IMR-90 (cell line): ENCODE measurements at regions not wholly inside any gene's neighbourhood (a gene's known extent, or its start where the extent isn't known, plus 50 kb on each side); places are given as distances from the start of the nearest gene placed in this dataset.

ENCODE experiments used
- ATAC-seq: fragments of 200-7000 bp; cut with Tn5 transposase; 2 replicates; pipeline ENCODE4 v1.9.1; 2020; ENCODE audit warnings: low read depth, mild to moderate bottlenecking, moderate library complexity
- BruUV-seq: library from RNA; stranded (reverse); fragments of 400-500 nt; replicated peaks from 2 replicates; lab custom pipeline; 2021; lab: Mats Ljungman, UMichigan
- CTCF ChIA-PET: fragments of 300-600 bp; formaldehyde crosslinking; extraction: SDS; loops from one replicate; lab custom pipeline; 2021; ENCODE audit warnings: antibody characterized with exemption; lab: Yijun Ruan, JAX
- POLR2A ChIA-PET: fragments of 300-600 bp; sonication (Branson Sonifier 250); formaldehyde crosslinking; loops from one replicate; lab custom pipeline; 2022; ENCODE audit warnings: antibody characterized with exemption; ENCODE audit not compliant: unreplicated experiment; lab: Charles Lee
- DNase-seq: peaks from one replicate; pipeline ENCODE4 v3.0.0; 2013
- H2AFZ ChIP-seq: replicated peaks from 2 replicates; pipeline ENCODE3; 2013; ENCODE audit warnings: low read length, mild to moderate bottlenecking; ENCODE audit not compliant: poor library complexity
- H2AK5ac ChIP-seq: 2 replicates; pipeline ENCODE4 v1.6.1; 2013; ENCODE audit warnings: low read depth, low read length, inconsistent platforms
- H2AK9ac ChIP-seq: replicated peaks from 2 replicates; pipeline ENCODE3; 2013; ENCODE audit warnings: mild to moderate bottlenecking, low read depth, low read length, moderate library complexity; ENCODE audit not compliant: poor library complexity
- H2BK120ac ChIP-seq: 2 replicates; pipeline ENCODE4 v1.6.1; 2013; ENCODE audit warnings: low read depth, low read length, inconsistent platforms
- H2BK15ac ChIP-seq: 3 replicates; pipeline ENCODE4 v1.6.1; 2013; ENCODE audit warnings: low read depth, low read length, inconsistent platforms
- H2BK20ac ChIP-seq: 2 replicates; pipeline ENCODE4 v1.6.1; 2013; ENCODE audit warnings: low read depth, mild to moderate bottlenecking, inconsistent platforms, low read length, moderate library complexity
- H2BK5ac ChIP-seq: 2 replicates; pipeline ENCODE4 v1.6.1; 2013; ENCODE audit warnings: mild to moderate bottlenecking, low read depth, low read length, inconsistent platforms; ENCODE audit not compliant: poor library complexity, severe bottlenecking
- H3K14ac ChIP-seq: replicated peaks from 2 replicates; pipeline ENCODE4 v1.6.1; 2013; ENCODE audit warnings: low read depth, low read length, inconsistent platforms
- H3K18ac ChIP-seq: 2 replicates; pipeline ENCODE4 v1.6.1; 2013; ENCODE audit warnings: low read depth, low read length, control low read depth
- H3K23ac ChIP-seq: 2 replicates; pipeline ENCODE4 v1.6.1; 2013; ENCODE audit warnings: low read depth, low read length, inconsistent platforms
- H3K27ac ChIP-seq: 2 replicates; pipeline ENCODE4 v1.5.1; 2013; ENCODE audit warnings: mild to moderate bottlenecking, control low read depth, low read length; ENCODE audit not compliant: insufficient read depth
- H3K27me3 ChIP-seq: 2 replicates; pipeline ENCODE4 v1.6.1; 2013; ENCODE audit warnings: low read length; ENCODE audit not compliant: control insufficient read depth, insufficient read depth
- H3K36me3 ChIP-seq: 2 replicates; pipeline ENCODE4 v1.6.1; 2013; ENCODE audit warnings: low read length, mixed read lengths; ENCODE audit not compliant: control insufficient read depth, insufficient read depth
- H3K4ac ChIP-seq: 2 replicates; pipeline ENCODE4 v1.6.1; 2013; ENCODE audit warnings: low read depth, low read length, inconsistent platforms
- H3K4me1 ChIP-seq: 2 replicates; pipeline ENCODE4 v1.6.1; 2013; ENCODE audit warnings: low read length, mixed read lengths; ENCODE audit not compliant: control insufficient read depth, insufficient read depth
- H3K4me2 ChIP-seq: 2 replicates; pipeline ENCODE4 v1.6.1; 2013; ENCODE audit warnings: low read depth, mild to moderate bottlenecking, control low read depth, low read length, moderate library complexity
- H3K4me3 ChIP-seq: 2 replicates; pipeline ENCODE4 v1.5.1; 2013; ENCODE audit warnings: low read depth, mild to moderate bottlenecking, control low read depth, low read length, moderate library complexity; ENCODE audit not compliant: insufficient read depth
- H3K56ac ChIP-seq: 2 replicates; pipeline ENCODE4 v1.6.1; 2013; ENCODE audit warnings: low read length, inconsistent platforms; ENCODE audit not compliant: insufficient read depth; ENCODE audit errors: extremely low read depth
- H3K79me1 ChIP-seq, 2 experiments: 2 replicates each; pipeline ENCODE4 v1.6.1; 2013; ENCODE audit warnings: low read length in 2 of 2, inconsistent platforms in 1 of 2, low read depth in 1 of 2
- H3K9ac ChIP-seq: 2 replicates; pipeline ENCODE4 v1.6.1; 2013; ENCODE audit warnings: low read depth, low read length, control low read depth
- H3K9me1 ChIP-seq: 2 replicates; pipeline ENCODE4 v1.6.1; 2013; ENCODE audit warnings: low read length, inconsistent platforms; ENCODE audit not compliant: insufficient read depth
- H3K9me3 ChIP-seq: 2 replicates; pipeline ENCODE4 v1.6.1; 2013; ENCODE audit warnings: low read length; ENCODE audit not compliant: control insufficient read depth, insufficient read depth
- H4K20me1 ChIP-seq: 2 replicates; pipeline ENCODE4 v1.6.1; 2013; ENCODE audit warnings: low read length, inconsistent platforms; ENCODE audit not compliant: insufficient read depth
- H4K5ac ChIP-seq: 2 replicates; pipeline ENCODE4 v1.6.1; 2013; ENCODE audit warnings: mild to moderate bottlenecking, low read depth, low read length, control low read depth
- H4K8ac ChIP-seq, 2 experiments: 2 replicates each; pipeline ENCODE4 v1.6.1; 2013; ENCODE audit warnings: low read depth in 2 of 2, low read length in 2 of 2, control low read depth in 1 of 2, inconsistent platforms in 1 of 2
- H4K91ac ChIP-seq: 2 replicates; pipeline ENCODE4 v1.6.1; 2013; ENCODE audit warnings: low read depth, low read length, inconsistent platforms; ENCODE audit not compliant: insufficient read depth
- CHD1 ChIP-seq: IDR thresholded peaks from 2 replicates; pipeline ENCODE4 v1.6.1; 2012; ENCODE audit warnings: low read depth, low read length, improper control_type of control experiment
- FOS ChIP-seq: fragments of 150-350 bp; IDR thresholded peaks from 2 replicates; pipeline ENCODE4 v1.6.1; 2016; ENCODE audit warnings: low read depth, low read length
- POLR2A ChIP-seq: IDR thresholded peaks from 2 replicates; pipeline ENCODE4 v1.6.1; 2012; ENCODE audit warnings: mild to moderate bottlenecking, low read depth, low read length
- RAD21 ChIP-seq: IDR thresholded peaks from 2 replicates; pipeline ENCODE4 v1.6.1; 2012; ENCODE audit warnings: low read length, improper control_type of control experiment
- RFX5 ChIP-seq: IDR thresholded peaks from 2 replicates; pipeline ENCODE4 v1.8.0; 2012; ENCODE audit warnings: low read depth, mild to moderate bottlenecking, low read length, moderate library complexity
- SMC3 ChIP-seq: fragments of 150-350 bp; IDR thresholded peaks from 2 replicates; pipeline ENCODE4 v1.6.1; 2016; ENCODE audit warnings: low read depth, mild to moderate bottlenecking, antibody characterized with exemption, low read length, moderate library complexity
- USF2 ChIP-seq: fragments of 150-350 bp; IDR thresholded peaks from 2 replicates; pipeline ENCODE4 v1.6.1; 2017; ENCODE audit warnings: mild to moderate bottlenecking, antibody characterized with exemption, low read length, low read depth
- WGBS, 2 experiments: methylation state at CpG; one replicate each; pipeline versions ENCODE4 v1.1.5 to v1.1.7; 2013; ENCODE audit warnings: missing lambda C conversion rate in 2 of 2; ENCODE audit not compliant: insufficient read length in 1 of 2; ENCODE audit errors: extremely low coverage in 2 of 2; 5-methylcytosine and 5-hydroxymethylcytosine counted together
- dilution Hi-C: fragments of 300-500 bp; cut with HindIII; formaldehyde crosslinking; loops from one replicate; pipeline ENCODE4 v1.14.3; 2018; ENCODE audit warnings: low sequenced_read_pairs; ENCODE audit not compliant: unreplicated experiment
- in situ Hi-C: fragments of 300-500 bp; cut with MboI; formaldehyde crosslinking; loops from 3 replicates; pipeline ENCODE4 v1.14.3; 2019; ENCODE audit warnings: low sequenced_read_pairs, inconsistent platforms, mixed read lengths
- intact Hi-C: fragments of 100-400 bp; cut with micrococcal nuclease; formaldehyde crosslinking; loops from 2 replicates; pipeline ENCODE4 v1.10.0; 2022

GRCh38 chr9:135020481-135021392 lies 66.7 kb upstream of the OLFM1 start:
- ChIA-PET CTCF (no interaction called here), POLR2A (no interaction called here)
- no peak overlapping the region for H4K5ac ChIP-seq
- no peak overlapping the region for H2AFZ ChIP-seq
- H3K27me3 ChIP-seq: no peaks in the 10 kb centered on the region; the same call in 1 of the 2 replicates
- no peak for TF ChIP-seq RAD21
- no peak for TF ChIP-seq USF2
- no peak for TF ChIP-seq CHD1
- TF ChIP-seq SMC3: no peak
- no peak for TF ChIP-seq RFX5
- TF ChIP-seq POLR2A: no peak
- no peak for TF ChIP-seq FOS
- no peak overlapping the region for H4K8ac ChIP-seq
- H2BK120ac ChIP-seq: no peak overlapping the region
- in situ Hi-C loops (no loop called here), dilution Hi-C loops (no loop called here), intact Hi-C loops (no loop called here)
- no peaks in the 10 kb centered on the region for H3K9me1 ChIP-seq
- no peak overlapping the region for H3K18ac ChIP-seq
- no peak overlapping the region for H3K23ac ChIP-seq
- H3K4ac ChIP-seq: no peak overlapping the region
- H3K36me3 ChIP-seq: no peaks in the 10 kb centered on the region
- 50% methylated on average over 2 of the region's 24 CpGs; no CpG with 5 or more reads in 1 of the 2 experiments for WGBS, 2 experiments
- ATAC-seq: no peak
- H4K20me1 ChIP-seq: no peaks in the 10 kb centered on the region
- no peak overlapping the region for H3K14ac ChIP-seq
- no peak overlapping the region for H4K91ac ChIP-seq
- H3K9ac ChIP-seq: no peak overlapping the region
- no peak overlapping the region for H2AK9ac ChIP-seq
- H3K56ac ChIP-seq: no peak overlapping the region
- no TSS peak for BruUV-seq
- no peak overlapping the region for H2BK15ac ChIP-seq
- H3K79me1 ChIP-seq: no peaks in the 10 kb centered on the region
- H3K9me3 ChIP-seq: no peaks in the 10 kb centered on the region
- H3K4me1 ChIP-seq: no peaks in the 10 kb centered on the region
- no peak overlapping the region for H3K27ac ChIP-seq
- no peak overlapping the region for H2AK5ac ChIP-seq
- H3K4me2 ChIP-seq: no peak overlapping the region
- no peak overlapping the region for H3K4me3 ChIP-seq
- no peak overlapping the region for H2BK20ac ChIP-seq
- no peak for DNase-seq
- H2BK5ac ChIP-seq: no peak overlapping the region
